ENCODE measurements at regions not wholly inside any gene's neighbourhood (a gene's known extent, or its start where the extent isn't known, plus 50 kb on each side); places are given as distances from the start of the nearest gene placed in this dataset.

GRCh38 chr2:44833171-44834069, 108.1 kb upstream of the SIX3 start:
- no peak for TF ChIP-seq CTCF (conservative IDR thresholded peaks at IDR 0.05; ENCODE audit: low read length)
- TF ChIP-seq EZH2phosphoT487 (IDR thresholded peaks at IDR 0.05; ENCODE audit: borderline replicate concordance): no peak
- no peaks in the 10 kb centered on the region for H3K9me3 ChIP-seq (ENCODE audit: insufficient read depth, low read depth, low read length)
- H3K27me3 ChIP-seq (ENCODE audit: insufficient read depth, low read length, poor library complexity, severe bottlenecking): no peaks in the 10 kb centered on the region
- no peak overlapping the region for H3K4me2 ChIP-seq (ENCODE audit: low read depth, low read length, poor library complexity, severe bottlenecking)
- H3K36me3 ChIP-seq (ENCODE audit: insufficient read depth, low read length): no peaks in the 10 kb centered on the region
- no peak overlapping the region for H3K4me3 ChIP-seq (ENCODE audit: low read length, poor library complexity, severe bottlenecking)
- H3K9me2 ChIP-seq (replicated peaks; ENCODE audit: low read depth, low read length): no peaks in the 10 kb centered on the region
- no peak overlapping the region for H2AFZ ChIP-seq (ENCODE audit: low read length)
- H4K20me1 ChIP-seq (ENCODE audit: insufficient read depth, low read length, poor library complexity, severe bottlenecking): no peaks in the 10 kb centered on the region
- no peaks in the 10 kb centered on the region for H3F3A ChIP-seq (ENCODE audit: low read depth)
- no peaks in the 10 kb centered on the region for H3K79me2 ChIP-seq (ENCODE audit: insufficient read depth, low read length)
- H3K9ac ChIP-seq (ENCODE audit: low read depth, low read length, poor library complexity, severe bottlenecking): no peak overlapping the region
- H3K4me1 ChIP-seq (ENCODE audit: insufficient read depth, low read length, poor library complexity, severe bottlenecking): no peaks in the 10 kb centered on the region

- Histone ChIP-seq H3K9me3 (ENCODE audit: insufficient read depth, low read depth, low read length) (no peaks in the 10 kb centered on the region), H3K4me1 (ENCODE audit: insufficient read depth, low read length, poor library complexity, severe bottlenecking) (no peaks in the 10 kb centered on the region), H2AFZ (ENCODE audit: low read length) (no peak overlapping the region), H4K20me1 (ENCODE audit: insufficient read depth, low read length, poor library complexity, severe bottlenecking) (no peaks in the 10 kb centered on the region), H3K9ac (ENCODE audit: low read depth, low read length, poor library complexity, severe bottlenecking) (no peak overlapping the region), H3K27me3 (ENCODE audit: insufficient read depth, low read length, poor library complexity, severe bottlenecking) (no peaks in the 10 kb centered on the region), H3K4me3 (ENCODE audit: low read length, poor library complexity, severe bottlenecking) (no peak overlapping the region), H3K4me2 (ENCODE audit: low read depth, low read length, poor library complexity, severe bottlenecking) (no peak overlapping the region), H3K36me3 (ENCODE audit: insufficient read depth, low read length) (no peaks in the 10 kb centered on the region), H3K9me2 (replicated peaks; ENCODE audit: low read depth, low read length) (no peaks in the 10 kb centered on the region), H3F3A (ENCODE audit: low read depth) (no peaks in the 10 kb centered on the region), H3K79me2 (ENCODE audit: insufficient read depth, low read length) (no peaks in the 10 kb centered on the region)
- no peak for TF ChIP-seq CTCF (conservative IDR thresholded peaks at IDR 0.05; ENCODE audit: low read length)
- no peak for TF ChIP-seq EZH2phosphoT487 (IDR thresholded peaks at IDR 0.05; ENCODE audit: borderline replicate concordance)
These were observed 106.8 kb upstream of the SIX3 start for GRCh38 chr2:44834656-44835055.

- Histone ChIP-seq H3K4me2 (ENCODE audit: low read depth, low read length, poor library complexity, severe bottlenecking) (no peak overlapping the region), H3K9me2 (replicated peaks; ENCODE audit: low read depth, low read length) (no peaks in the 10 kb centered on the region), H4K20me1 (ENCODE audit: insufficient read depth, low read length, poor library complexity, severe bottlenecking) (no peaks in the 10 kb centered on the region), H3K79me2 (ENCODE audit: insufficient read depth, low read length) (no peaks in the 10 kb centered on the region), H3K9me3 (ENCODE audit: insufficient read depth, low read depth, low read length) (no peaks in the 10 kb centered on the region), H3K4me3 (ENCODE audit: low read length, poor library complexity, severe bottlenecking) (no peak overlapping the region), H3K36me3 (ENCODE audit: insufficient read depth, low read length) (no peaks in the 10 kb centered on the region), H3F3A (ENCODE audit: low read depth) (no peaks in the 10 kb centered on the region), H3K9ac (ENCODE audit: low read depth, low read length, poor library complexity, severe bottlenecking) (no peak overlapping the region), H3K27me3 (ENCODE audit: insufficient read depth, low read length, poor library complexity, severe bottlenecking) (no peaks in the 10 kb centered on the region), H3K4me1 (ENCODE audit: insufficient read depth, low read length, poor library complexity, severe bottlenecking) (no peaks in the 10 kb centered on the region), H2AFZ (ENCODE audit: low read length) (no peak overlapping the region)
- no peak for TF ChIP-seq EZH2phosphoT487 (IDR thresholded peaks at IDR 0.05; ENCODE audit: borderline replicate concordance)
- no peak for TF ChIP-seq CTCF (conservative IDR thresholded peaks at IDR 0.05; ENCODE audit: low read length)
These were observed 105.3 kb upstream of the SIX3 start for GRCh38 chr2:44836174-44836573.

Data from Loucy (cell line).